Lower leg skin (tissue), 4 donors: ENCODE measurements at regions not wholly inside any gene's neighbourhood (a gene's known extent, or its start where the extent isn't known, plus 50 kb on each side); places are given as distances from the start of the nearest gene placed in this dataset.

Source experiments
- DNase-seq, 2 donors: peaks; one replicate each; pipeline ENCODE4 v3.0.0-alpha.2; 2019; ENCODE audit warnings: low spot score in 2 of 2
- H3K4me3 ChIP-seq: fragments of 200-600 bp; sonication (generic); 2 replicates; pipeline ENCODE4 v1.5.1; 2017; ENCODE audit warnings: mild to moderate bottlenecking, low read depth; ENCODE audit not compliant: poor library complexity, severe bottlenecking
- CTCF ChIP-seq, 3 donors: fragments of 450-650 bp; IDR thresholded peaks; one replicate each; pipeline ENCODE4 v1.5.1; 2016; ENCODE audit warnings: antibody characterized with exemption in 3 of 3, mild to moderate bottlenecking in 3 of 3, moderate library complexity in 2 of 3
- POLR2A ChIP-seq, 2 donors: fragments of 450-650 bp; IDR thresholded peaks; one replicate each; pipeline ENCODE4 v1.6.1; 2016 to 2017; ENCODE audit warnings: antibody characterized with exemption in 2 of 2, mild to moderate bottlenecking in 1 of 2, moderate library complexity in 1 of 2
- WGBS, 2 donors: methylation state at CpG; one replicate each; pipeline ENCODE4 v1.1.5; 2018; 5-methylcytosine and 5-hydroxymethylcytosine counted together
- intact Hi-C: fragments of 100-400 bp; cut with DNase I; formaldehyde crosslinking; loops from one replicate; pipeline ENCODE4 v1.15.0; 2023; ENCODE audit warnings: low total_unique reads

DNA sequence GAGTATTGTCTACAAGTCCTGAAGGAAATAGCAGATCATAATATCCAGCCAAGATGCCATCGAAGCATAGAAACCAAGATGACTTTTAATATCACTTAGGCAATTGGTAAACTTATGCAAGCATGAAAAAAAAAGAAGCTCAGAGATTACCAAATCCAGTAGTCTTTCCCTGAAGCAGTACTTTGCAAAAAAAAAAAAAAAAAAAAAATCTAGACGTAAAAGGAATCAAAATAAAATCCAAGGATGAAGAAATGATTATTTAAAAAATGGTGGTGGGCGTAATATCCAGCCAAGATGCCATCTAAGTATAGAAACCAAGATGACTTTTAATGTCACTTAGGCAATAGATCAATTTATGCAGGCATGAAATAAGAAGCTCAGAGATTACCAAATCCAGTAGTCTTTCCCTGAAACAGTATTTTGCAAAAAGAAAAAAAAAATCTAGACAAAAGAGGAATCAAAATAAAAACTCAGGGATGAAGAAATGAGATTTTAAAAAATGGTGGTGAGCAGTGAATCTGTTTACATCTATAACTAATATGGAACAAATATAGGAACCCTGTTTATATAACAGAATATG is 108.8 kb downstream of the GYPC start:
- intact Hi-C loops = no loop called here
- DNase-seq = no peak
- H3K4me3 ChIP-seq = no peak overlapping the region
- 69 to 79% methylated on average over 3 of the region's 3 CpGs for WGBS, 2 donors
- TF ChIP-seq POLR2A (IDR thresholded peaks at IDR 0.05) (no peak), CTCF (IDR thresholded peaks at IDR 0.05) (no peak)

DNA sequence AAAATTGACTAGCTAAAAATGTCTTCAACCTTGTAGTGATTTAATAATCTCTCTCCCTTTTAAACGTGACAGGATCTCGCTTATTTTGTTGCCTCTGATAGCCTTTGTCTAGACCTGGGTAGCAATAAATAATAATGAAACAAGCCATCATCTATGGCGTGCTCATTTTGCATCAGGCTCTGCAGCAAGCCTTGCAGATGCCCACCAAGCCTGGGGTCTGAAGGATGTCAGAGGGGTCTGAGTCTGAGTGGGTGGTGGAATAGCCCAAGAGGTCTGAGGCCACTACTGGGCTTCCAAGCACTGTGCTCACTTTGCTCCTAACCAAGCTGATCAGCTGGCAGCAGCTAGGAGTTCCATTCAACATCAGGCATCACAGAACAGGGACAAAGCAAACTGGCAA is 109.4 kb downstream of the GYPC start:
- 64 to 71% methylated on average over 3 of the region's 3 CpGs for WGBS, 2 donors
- no peak for DNase-seq
- H3K4me3 ChIP-seq = no peak overlapping the region
- intact Hi-C loops = no loop called here
- TF ChIP-seq POLR2A (IDR thresholded peaks at IDR 0.05) (no peak), CTCF (IDR thresholded peaks at IDR 0.05) (no peak)

- WGBS, 2 donors = 78 to 84% methylated on average over 6 of the region's 7 CpGs
- DNase-seq = peak in 1 of 2 donors; percentile 39
- no peak for TF ChIP-seq CTCF (IDR thresholded peaks at IDR 0.05)
- no peak for TF ChIP-seq POLR2A (IDR thresholded peaks at IDR 0.05)
- no peak overlapping the region for H3K4me3 ChIP-seq
- intact Hi-C loops = no loop called here
Observed at GRCh38 chr2:126766295-126766968, 110.5 kb downstream of the GYPC start.

- TF ChIP-seq CTCF (IDR thresholded peaks at IDR 0.05) (no peak), POLR2A (IDR thresholded peaks at IDR 0.05) (no peak)
- 82 to 88% methylated on average over 7 of the region's 7 CpGs for WGBS, 2 donors
- intact Hi-C loops = no loop called here
- no peak overlapping the region for H3K4me3 ChIP-seq
- peak in 1 of 2 donors; percentile 46 for DNase-seq
Observed at GRCh38 chr2:126766969-126767296, 111.0 kb downstream of the GYPC start.

DNA sequence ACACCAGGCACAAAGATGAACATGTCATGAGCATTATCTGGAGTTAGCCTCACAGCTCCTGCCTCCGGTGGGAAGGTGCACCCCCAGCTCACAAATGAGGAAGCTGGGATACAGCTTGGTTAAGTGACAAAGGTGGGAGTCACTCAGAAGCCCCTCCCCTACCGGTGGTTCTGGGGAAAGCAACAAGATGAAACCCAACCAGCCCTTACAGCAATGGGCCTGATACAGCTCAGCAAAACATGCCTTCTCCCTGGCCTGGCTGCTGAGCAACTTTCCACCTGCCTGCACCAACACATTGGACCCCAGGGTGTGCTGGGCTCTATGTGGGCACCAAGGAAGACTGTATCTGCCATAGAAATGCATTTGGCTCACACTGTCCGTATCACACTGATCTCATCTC is 113.2 kb downstream of the GYPC start:
- intact Hi-C loops = no loop called here
- no peak for TF ChIP-seq CTCF (IDR thresholded peaks at IDR 0.05)
- no peak for TF ChIP-seq POLR2A (IDR thresholded peaks at IDR 0.05)
- WGBS, 2 donors = 65 to 82% methylated on average over 3 of the region's 3 CpGs
- H3K4me3 ChIP-seq = no peak overlapping the region
- DNase-seq = peak in 1 of 2 donors; percentile 75

GRCh38 chr2:126770466-126770865 is 114.5 kb downstream of the GYPC start:
- intact Hi-C loops = no loop called here

More at GRCh38 chr2:126770466-126770865, 114.5 kb downstream of the GYPC start:
- no peak overlapping the region for H3K4me3 ChIP-seq
- DNase-seq = peak in 1 of 2 donors; percentile 29
- TF ChIP-seq CTCF (IDR thresholded peaks at IDR 0.05) (no peak), POLR2A (IDR thresholded peaks at IDR 0.05) (no peak)
- WGBS, 2 donors = 96 to 97% methylated on average over 2 of the region's 2 CpGs
